IMR-90 (cell line): ENCODE measurements at regions not wholly inside any gene's neighbourhood (a gene's known extent, or its start where the extent isn't known, plus 50 kb on each side); places are given as distances from the start of the nearest gene placed in this dataset.

ENCODE experiments used
- ATAC-seq: fragments of 200-7000 bp; cut with Tn5 transposase; 2 replicates; pipeline ENCODE4 v1.9.1; 2020; ENCODE audit warnings: low read depth, mild to moderate bottlenecking, moderate library complexity
- BruUV-seq: library from RNA; stranded (reverse); fragments of 400-500 nt; replicated peaks from 2 replicates; lab custom pipeline; 2021; lab: Mats Ljungman, UMichigan
- CTCF ChIA-PET: fragments of 300-600 bp; formaldehyde crosslinking; extraction: SDS; loops from one replicate; lab custom pipeline; 2021; ENCODE audit warnings: antibody characterized with exemption; lab: Yijun Ruan, JAX
- POLR2A ChIA-PET: fragments of 300-600 bp; sonication (Branson Sonifier 250); formaldehyde crosslinking; loops from one replicate; lab custom pipeline; 2022; ENCODE audit warnings: antibody characterized with exemption; ENCODE audit not compliant: unreplicated experiment; lab: Charles Lee
- DNase-seq: peaks from one replicate; pipeline ENCODE4 v3.0.0; 2013
- H2AFZ ChIP-seq: replicated peaks from 2 replicates; pipeline ENCODE3; 2013; ENCODE audit warnings: low read length, mild to moderate bottlenecking; ENCODE audit not compliant: poor library complexity
- H2AK5ac ChIP-seq: 2 replicates; pipeline ENCODE4 v1.6.1; 2013; ENCODE audit warnings: low read depth, low read length, inconsistent platforms
- H2AK9ac ChIP-seq: replicated peaks from 2 replicates; pipeline ENCODE3; 2013; ENCODE audit warnings: mild to moderate bottlenecking, low read depth, low read length, moderate library complexity; ENCODE audit not compliant: poor library complexity
- H2BK120ac ChIP-seq: 2 replicates; pipeline ENCODE4 v1.6.1; 2013; ENCODE audit warnings: low read depth, low read length, inconsistent platforms
- H2BK15ac ChIP-seq: 3 replicates; pipeline ENCODE4 v1.6.1; 2013; ENCODE audit warnings: low read depth, low read length, inconsistent platforms
- H2BK20ac ChIP-seq: 2 replicates; pipeline ENCODE4 v1.6.1; 2013; ENCODE audit warnings: low read depth, mild to moderate bottlenecking, inconsistent platforms, low read length, moderate library complexity
- H2BK5ac ChIP-seq: 2 replicates; pipeline ENCODE4 v1.6.1; 2013; ENCODE audit warnings: mild to moderate bottlenecking, low read depth, low read length, inconsistent platforms; ENCODE audit not compliant: poor library complexity, severe bottlenecking
- H3K14ac ChIP-seq: replicated peaks from 2 replicates; pipeline ENCODE4 v1.6.1; 2013; ENCODE audit warnings: low read depth, low read length, inconsistent platforms
- H3K18ac ChIP-seq: 2 replicates; pipeline ENCODE4 v1.6.1; 2013; ENCODE audit warnings: low read depth, low read length, control low read depth
- H3K23ac ChIP-seq: 2 replicates; pipeline ENCODE4 v1.6.1; 2013; ENCODE audit warnings: low read depth, low read length, inconsistent platforms
- H3K27ac ChIP-seq: 2 replicates; pipeline ENCODE4 v1.5.1; 2013; ENCODE audit warnings: mild to moderate bottlenecking, control low read depth, low read length; ENCODE audit not compliant: insufficient read depth
- H3K27me3 ChIP-seq: 2 replicates; pipeline ENCODE4 v1.6.1; 2013; ENCODE audit warnings: low read length; ENCODE audit not compliant: control insufficient read depth, insufficient read depth
- H3K36me3 ChIP-seq: 2 replicates; pipeline ENCODE4 v1.6.1; 2013; ENCODE audit warnings: low read length, mixed read lengths; ENCODE audit not compliant: control insufficient read depth, insufficient read depth
- H3K4ac ChIP-seq: 2 replicates; pipeline ENCODE4 v1.6.1; 2013; ENCODE audit warnings: low read depth, low read length, inconsistent platforms
- H3K4me1 ChIP-seq: 2 replicates; pipeline ENCODE4 v1.6.1; 2013; ENCODE audit warnings: low read length, mixed read lengths; ENCODE audit not compliant: control insufficient read depth, insufficient read depth
- H3K4me2 ChIP-seq: 2 replicates; pipeline ENCODE4 v1.6.1; 2013; ENCODE audit warnings: low read depth, mild to moderate bottlenecking, control low read depth, low read length, moderate library complexity
- H3K4me3 ChIP-seq: 2 replicates; pipeline ENCODE4 v1.5.1; 2013; ENCODE audit warnings: low read depth, mild to moderate bottlenecking, control low read depth, low read length, moderate library complexity; ENCODE audit not compliant: insufficient read depth
- H3K56ac ChIP-seq: 2 replicates; pipeline ENCODE4 v1.6.1; 2013; ENCODE audit warnings: low read length, inconsistent platforms; ENCODE audit not compliant: insufficient read depth; ENCODE audit errors: extremely low read depth
- H3K79me1 ChIP-seq, 2 experiments: 2 replicates each; pipeline ENCODE4 v1.6.1; 2013; ENCODE audit warnings: low read length in 2 of 2, inconsistent platforms in 1 of 2, low read depth in 1 of 2
- H3K9ac ChIP-seq: 2 replicates; pipeline ENCODE4 v1.6.1; 2013; ENCODE audit warnings: low read depth, low read length, control low read depth
- H3K9me1 ChIP-seq: 2 replicates; pipeline ENCODE4 v1.6.1; 2013; ENCODE audit warnings: low read length, inconsistent platforms; ENCODE audit not compliant: insufficient read depth
- H3K9me3 ChIP-seq: 2 replicates; pipeline ENCODE4 v1.6.1; 2013; ENCODE audit warnings: low read length; ENCODE audit not compliant: control insufficient read depth, insufficient read depth
- H4K20me1 ChIP-seq: 2 replicates; pipeline ENCODE4 v1.6.1; 2013; ENCODE audit warnings: low read length, inconsistent platforms; ENCODE audit not compliant: insufficient read depth
- H4K5ac ChIP-seq: 2 replicates; pipeline ENCODE4 v1.6.1; 2013; ENCODE audit warnings: mild to moderate bottlenecking, low read depth, low read length, control low read depth
- H4K8ac ChIP-seq, 2 experiments: 2 replicates each; pipeline ENCODE4 v1.6.1; 2013; ENCODE audit warnings: low read depth in 2 of 2, low read length in 2 of 2, control low read depth in 1 of 2, inconsistent platforms in 1 of 2
- H4K91ac ChIP-seq: 2 replicates; pipeline ENCODE4 v1.6.1; 2013; ENCODE audit warnings: low read depth, low read length, inconsistent platforms; ENCODE audit not compliant: insufficient read depth
- CTCF ChIP-seq: conservative IDR thresholded peaks from 2 replicates; pipeline ENCODE4 v1.5.1; 2012; ENCODE audit warnings: mild to moderate bottlenecking, low read depth, low read length, improper control_type of control experiment
- FOS ChIP-seq: fragments of 150-350 bp; IDR thresholded peaks from 2 replicates; pipeline ENCODE4 v1.6.1; 2016; ENCODE audit warnings: low read depth, low read length
- MAFK ChIP-seq: IDR thresholded peaks from 2 replicates; pipeline ENCODE4 v1.6.1; 2012; ENCODE audit warnings: low read depth, low read length, improper control_type of control experiment
- POLR2A ChIP-seq: IDR thresholded peaks from 2 replicates; pipeline ENCODE4 v1.6.1; 2012; ENCODE audit warnings: mild to moderate bottlenecking, low read depth, low read length
- SMC3 ChIP-seq: fragments of 150-350 bp; IDR thresholded peaks from 2 replicates; pipeline ENCODE4 v1.6.1; 2016; ENCODE audit warnings: low read depth, mild to moderate bottlenecking, antibody characterized with exemption, low read length, moderate library complexity
- dilution Hi-C: fragments of 300-500 bp; cut with HindIII; formaldehyde crosslinking; loops from one replicate; pipeline ENCODE4 v1.14.3; 2018; ENCODE audit warnings: low sequenced_read_pairs; ENCODE audit not compliant: unreplicated experiment
- in situ Hi-C: fragments of 300-500 bp; cut with MboI; formaldehyde crosslinking; loops from 3 replicates; pipeline ENCODE4 v1.14.3; 2019; ENCODE audit warnings: low sequenced_read_pairs, inconsistent platforms, mixed read lengths
- intact Hi-C: fragments of 100-400 bp; cut with micrococcal nuclease; formaldehyde crosslinking; loops from 2 replicates; pipeline ENCODE4 v1.10.0; 2022
- TF ChIP-seq, protein P1 (sequence below): fragments of 150-350 bp; IDR thresholded peaks from 2 replicates; pipeline ENCODE4 v1.6.1; 2016; ENCODE audit warnings: low read depth, mild to moderate bottlenecking, low read length, moderate library complexity, borderline replicate concordance

DNA sequence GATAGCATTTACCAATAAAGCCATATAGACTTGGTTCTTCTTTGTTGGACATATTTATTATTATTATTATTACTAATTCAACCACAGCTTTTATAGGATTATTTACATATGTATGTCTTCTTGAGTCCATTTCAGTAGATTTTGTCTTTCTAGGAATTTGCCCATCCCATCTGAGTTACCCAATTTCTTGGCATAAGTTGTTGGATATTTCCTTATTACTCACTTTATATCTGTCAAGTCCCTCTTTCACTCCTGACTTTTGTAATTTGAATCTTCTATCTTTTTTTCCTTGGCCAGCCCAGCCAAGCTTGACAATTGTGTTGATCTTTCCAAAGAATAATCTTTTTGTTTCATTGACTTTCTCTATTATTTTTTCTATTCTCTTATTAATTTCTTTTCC lies 543.7 kb downstream of the SUCLG1 start:
- no peak overlapping the region for H3K14ac ChIP-seq
- H3K18ac ChIP-seq: no peak overlapping the region
- H3K36me3 ChIP-seq: no peaks in the 10 kb centered on the region
- H3K4ac ChIP-seq: no peak overlapping the region
- H2BK120ac ChIP-seq: no peak overlapping the region
- ATAC-seq: no peak
- H3K9ac ChIP-seq: no peak overlapping the region
- DNase-seq: no peak
- no peaks in the 10 kb centered on the region for H3K27me3 ChIP-seq
- H2BK15ac ChIP-seq: no peak overlapping the region
- no peak overlapping the region for H4K91ac ChIP-seq
- POLR2A ChIA-PET: no interaction called here
- dilution Hi-C loops: no loop called here
- H3K56ac ChIP-seq: no peak overlapping the region
- no peak overlapping the region for H2BK5ac ChIP-seq
- no peak overlapping the region for H3K4me3 ChIP-seq
- no peak overlapping the region for H3K23ac ChIP-seq
- no peak overlapping the region for H2AK5ac ChIP-seq
- H2AFZ ChIP-seq: no peak overlapping the region
- no peaks in the 10 kb centered on the region for H3K9me3 ChIP-seq
- in situ Hi-C loops: no loop called here
- BruUV-seq: no TSS peak
- H4K5ac ChIP-seq: no peak overlapping the region
- CTCF ChIA-PET: no interaction called here
- no peaks in the 10 kb centered on the region for H3K79me1 ChIP-seq
- no peaks in the 10 kb centered on the region for H3K9me1 ChIP-seq
- H4K20me1 ChIP-seq: no peaks in the 10 kb centered on the region
- no peak overlapping the region for H3K4me2 ChIP-seq
- intact Hi-C loops: no loop called here
- H4K8ac ChIP-seq: no peak overlapping the region
- no peak overlapping the region for H2BK20ac ChIP-seq
- H2AK9ac ChIP-seq: no peak overlapping the region
- TF ChIP-seq MAFK (no peak), SMC3 (no peak), POLR2A (no peak), CTCF (no peak), FOS (no peak)
- TF ChIP-seq, protein P1, sequence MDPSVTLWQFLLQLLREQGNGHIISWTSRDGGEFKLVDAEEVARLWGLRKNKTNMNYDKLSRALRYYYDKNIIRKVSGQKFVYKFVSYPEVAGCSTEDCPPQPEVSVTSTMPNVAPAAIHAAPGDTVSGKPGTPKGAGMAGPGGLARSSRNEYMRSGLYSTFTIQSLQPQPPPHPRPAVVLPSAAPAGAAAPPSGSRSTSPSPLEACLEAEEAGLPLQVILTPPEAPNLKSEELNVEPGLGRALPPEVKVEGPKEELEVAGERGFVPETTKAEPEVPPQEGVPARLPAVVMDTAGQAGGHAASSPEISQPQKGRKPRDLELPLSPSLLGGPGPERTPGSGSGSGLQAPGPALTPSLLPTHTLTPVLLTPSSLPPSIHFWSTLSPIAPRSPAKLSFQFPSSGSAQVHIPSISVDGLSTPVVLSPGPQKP: no peak
- no peak overlapping the region for H3K27ac ChIP-seq
- no peaks in the 10 kb centered on the region for H3K4me1 ChIP-seq
